HL-60/S4 (cell line): ENCODE measurements at regions not wholly inside any gene's neighbourhood (a gene's known extent, or its start where the extent isn't known, plus 50 kb on each side); places are given as distances from the start of the nearest gene placed in this dataset.

ENCODE experiments used
- in situ Hi-C: fragments of 300-500 bp; cut with MboI; formaldehyde crosslinking; loops from 2 replicates; pipeline ENCODE4 v1.14.3; 2022; ENCODE audit warnings: low sequenced_read_pairs

DNA sequence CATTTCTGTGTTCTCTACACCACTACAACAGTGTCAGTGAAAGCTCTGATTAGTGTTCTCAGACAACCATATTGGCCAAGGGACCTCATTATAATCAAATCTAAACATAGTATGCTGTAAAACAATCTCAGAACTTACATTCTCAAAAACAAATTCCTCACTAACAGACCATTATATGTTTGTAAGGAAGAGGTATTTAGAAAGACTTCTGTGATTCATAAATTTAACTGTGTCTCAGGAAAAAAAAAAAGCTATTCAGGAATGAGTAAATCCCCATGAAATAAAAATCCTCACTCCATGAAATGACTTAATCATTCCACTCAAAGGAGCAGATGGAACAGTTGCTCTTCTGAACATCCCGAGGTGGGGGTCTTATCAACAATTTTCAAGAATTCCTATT lies 413.0 kb downstream of the CDH2 start:
- in situ Hi-C loops: loop anchor here (25.0 kb wide), 1 partner anchor 102 kb away; no protein-coding TSS in a partner anchor

DNA sequence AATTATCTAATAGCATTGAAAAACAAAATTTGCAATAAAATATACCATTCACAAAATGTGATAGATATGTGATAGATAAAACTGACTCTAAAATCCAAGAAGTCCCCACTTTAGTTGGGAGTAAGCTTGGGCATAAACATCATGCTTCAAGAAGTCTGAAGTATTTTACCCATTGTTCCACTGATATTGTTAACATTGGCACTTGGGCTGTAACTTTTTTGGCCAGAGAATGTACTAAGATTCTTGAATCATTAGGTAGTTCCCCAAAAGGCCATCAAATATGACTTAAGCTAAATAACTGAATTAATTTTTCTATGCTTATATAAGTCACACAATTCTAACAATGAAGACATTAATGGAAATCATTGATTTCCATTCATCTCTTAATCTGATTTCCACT lies 413.6 kb downstream of the CDH2 start:
- in situ Hi-C loops: loop anchor here (25.0 kb wide), 1 partner anchor 101 kb away; no protein-coding TSS in a partner anchor

DNA sequence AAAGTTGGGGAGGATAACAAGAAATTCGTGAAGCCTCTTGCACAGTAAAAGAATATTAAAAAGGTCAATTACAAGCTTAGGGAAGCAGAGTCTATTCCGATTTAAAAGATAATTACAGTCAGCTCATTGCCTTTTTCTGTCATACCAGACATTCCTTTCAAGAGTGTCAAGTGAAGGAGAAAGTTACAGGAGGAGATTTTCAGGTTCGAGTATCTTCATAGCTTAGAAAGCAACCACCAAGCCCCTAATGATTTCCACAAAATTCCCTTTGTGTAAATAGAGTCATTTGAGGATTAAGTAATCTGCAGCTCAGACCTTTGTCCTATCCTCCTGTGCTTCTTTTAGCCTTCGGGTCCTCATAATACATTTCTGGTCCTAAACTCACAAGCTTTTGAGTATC lies 414.9 kb downstream of the CDH2 start:
- in situ Hi-C loops: loop anchor here (25.0 kb wide), 1 partner anchor 100 kb away; no protein-coding TSS in a partner anchor

DNA sequence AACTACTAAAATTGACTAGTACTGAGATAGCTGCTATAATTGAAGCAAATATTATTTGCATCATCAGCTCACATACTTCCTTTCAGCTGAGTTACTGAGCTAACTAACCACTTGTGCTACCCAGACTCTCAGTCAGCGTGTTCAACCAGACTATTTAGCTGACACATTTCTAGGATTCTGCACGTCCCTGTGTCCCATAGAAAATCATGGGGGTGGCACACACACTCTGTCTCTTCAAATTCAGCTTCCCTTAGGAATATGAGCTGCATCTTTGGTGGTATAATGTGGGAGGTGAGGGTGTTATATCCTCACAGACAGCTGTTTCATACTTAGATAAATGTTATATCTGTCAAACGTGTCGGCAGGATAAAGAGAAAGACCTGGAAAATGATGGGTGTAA lies 424.0 kb downstream of the CDH2 start:
- in situ Hi-C loops: loop anchor here (25.0 kb wide), 1 partner anchor 91 kb away; no protein-coding TSS in a partner anchor

DNA sequence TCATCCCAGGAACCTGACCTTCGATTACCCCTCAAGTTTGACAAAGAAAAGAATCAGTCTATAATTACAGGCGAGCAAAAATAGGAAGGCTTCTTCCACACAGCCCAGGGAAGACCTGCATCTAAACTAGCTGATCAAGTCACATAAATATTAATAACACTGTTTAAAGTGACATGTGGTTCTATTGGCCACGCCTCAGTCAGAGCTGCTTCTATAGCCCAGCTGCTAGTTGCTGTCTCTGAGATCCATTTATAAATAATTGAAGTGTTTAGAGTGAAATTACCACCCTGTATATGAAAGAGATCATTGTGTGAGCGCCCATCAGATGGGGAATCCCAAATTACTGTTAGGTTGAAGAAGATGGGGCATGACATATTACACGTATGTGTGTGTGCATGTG lies 426.0 kb downstream of the CDH2 start:
- in situ Hi-C loops: loop anchor here (25.0 kb wide), 1 partner anchor 89 kb away; no protein-coding TSS in a partner anchor

DNA sequence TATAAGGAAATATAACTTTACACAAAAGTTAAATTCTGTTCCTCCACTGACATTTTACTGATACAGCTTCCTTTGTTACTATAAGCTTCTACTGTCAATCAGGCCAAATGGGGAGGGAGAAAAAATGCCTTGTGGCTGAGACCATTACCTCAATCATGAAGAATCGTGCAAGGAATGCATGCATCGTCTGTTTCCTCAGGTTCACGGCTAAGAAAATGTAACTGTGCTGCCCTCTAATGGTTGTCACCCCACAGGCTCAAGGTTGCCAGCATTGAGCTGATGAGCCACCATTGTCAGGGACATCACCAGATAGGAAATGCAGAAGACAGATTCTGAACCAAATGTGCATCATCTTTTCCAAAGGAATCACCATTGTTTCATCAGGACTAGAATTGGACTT lies 426.9 kb downstream of the CDH2 start:
- in situ Hi-C loops: loop anchor here (25.0 kb wide), 1 partner anchor 88 kb away; no protein-coding TSS in a partner anchor

DNA sequence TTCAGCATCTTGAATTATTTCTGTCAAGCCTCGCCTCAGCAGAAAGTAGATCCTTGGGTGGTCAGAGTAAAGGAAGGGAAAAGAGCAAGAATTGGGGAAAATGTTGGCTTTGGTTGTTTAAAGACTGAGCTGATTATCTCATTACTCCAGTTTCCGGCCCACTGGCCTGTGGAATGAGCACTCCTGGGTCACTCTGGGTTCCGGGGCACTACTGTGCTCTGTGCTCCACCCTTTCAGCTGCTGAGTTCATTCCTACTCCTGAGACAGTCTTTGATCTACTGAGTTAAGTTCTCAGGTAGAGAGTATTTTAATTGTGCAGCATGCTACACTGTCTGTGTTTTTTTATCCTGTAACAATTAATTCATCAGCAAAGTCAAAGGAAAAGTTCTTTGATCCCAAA lies 427.7 kb downstream of the CDH2 start:
- in situ Hi-C loops: no loop called here

DNA sequence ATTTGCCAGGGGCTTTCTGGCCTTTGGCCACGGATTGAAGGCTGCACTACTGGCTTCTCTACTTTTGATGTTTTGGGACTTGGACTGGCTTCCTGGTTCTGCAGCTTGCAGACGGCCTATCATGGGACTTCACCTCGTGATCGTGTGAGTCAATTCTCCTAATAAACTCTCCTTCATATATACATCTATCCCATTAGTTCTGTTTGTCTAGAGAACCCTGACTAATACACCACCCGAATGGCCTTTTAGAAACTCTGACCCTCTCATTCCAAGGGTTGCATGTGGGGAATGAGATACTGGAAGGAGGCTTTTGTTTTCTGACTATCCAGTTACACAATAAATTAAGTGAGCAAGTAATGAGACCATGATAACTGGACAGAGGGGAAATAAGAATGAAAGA lies 430.7 kb downstream of the CDH2 start:
- in situ Hi-C loops: no loop called here

DNA sequence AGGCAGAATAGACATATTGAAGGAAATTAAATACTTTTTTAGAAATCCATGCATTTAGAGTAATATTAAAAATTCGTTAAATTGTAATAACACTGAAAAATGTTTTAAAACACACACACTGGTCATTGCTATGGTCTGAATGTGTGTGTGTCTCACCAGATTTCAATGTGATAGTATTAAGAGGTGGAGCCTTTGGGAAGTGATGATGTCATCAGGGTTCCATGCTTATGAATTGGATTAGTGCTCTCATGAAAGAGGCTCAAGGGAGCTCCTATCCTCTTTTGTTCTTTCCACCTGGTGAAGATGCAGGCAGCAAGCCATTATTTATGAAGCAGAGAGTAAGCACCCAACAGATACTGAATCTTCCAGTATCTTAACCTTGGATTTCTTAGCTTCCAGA lies 441.8 kb downstream of the CDH2 start:
- in situ Hi-C loops: no loop called here

DNA sequence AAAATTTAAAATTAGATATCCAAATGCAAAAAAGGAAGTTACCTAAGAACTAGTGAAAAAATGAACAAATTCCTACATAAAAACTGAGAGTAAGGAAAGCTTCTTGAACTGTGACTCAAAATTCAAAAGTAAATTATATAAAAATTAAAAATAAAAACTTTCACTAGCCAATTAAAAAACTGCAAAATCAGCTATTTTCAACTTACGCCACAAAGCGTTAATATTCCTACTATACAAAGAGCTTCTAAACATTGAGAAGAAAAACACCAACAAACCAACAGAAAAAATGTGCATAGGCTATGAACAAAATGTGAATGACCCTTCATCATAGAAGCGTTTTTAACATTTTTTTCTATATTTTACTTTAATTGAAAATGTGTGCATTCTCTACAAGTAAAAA lies 445.7 kb downstream of the CDH2 start:
- in situ Hi-C loops: no loop called here

DNA sequence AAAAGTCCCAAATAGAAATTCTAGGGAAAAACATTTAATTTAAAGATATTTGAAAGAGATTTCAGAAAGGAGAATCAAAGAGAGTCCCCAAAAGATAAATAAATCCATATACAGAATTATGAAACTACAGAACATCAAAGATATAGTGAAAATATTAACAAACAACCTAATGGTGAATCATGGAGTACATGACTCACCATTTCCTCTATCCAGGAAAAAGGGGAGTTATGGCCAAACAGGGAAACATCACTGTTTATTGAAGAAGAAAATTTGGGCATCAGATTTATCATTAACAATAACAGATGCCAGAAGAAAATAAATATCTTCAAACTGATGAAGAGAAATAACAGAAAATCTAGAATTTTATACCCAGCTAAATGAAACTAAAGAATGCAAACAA lies 448.3 kb downstream of the CDH2 start:
- in situ Hi-C loops: no loop called here

DNA sequence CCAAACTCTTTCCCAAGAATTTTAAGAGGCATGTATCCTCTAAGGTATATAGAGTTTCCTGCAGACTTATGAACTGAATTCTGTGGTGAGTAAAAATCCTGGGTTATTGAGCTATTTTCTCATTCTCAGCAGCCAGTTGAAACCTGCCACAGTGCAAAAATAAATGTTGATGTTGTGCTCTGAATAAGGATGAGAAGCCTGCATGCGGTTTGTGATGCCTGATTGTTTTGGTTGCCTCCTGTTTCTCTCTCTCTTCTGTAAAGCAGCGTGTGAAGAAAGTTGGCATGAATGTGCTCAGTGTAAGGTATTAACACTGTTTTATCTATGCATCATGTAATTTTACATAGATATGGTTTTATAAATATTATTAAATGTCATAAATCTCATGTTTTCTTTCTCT lies 452.6 kb downstream of the CDH2 start:
- in situ Hi-C loops: no loop called here

DNA sequence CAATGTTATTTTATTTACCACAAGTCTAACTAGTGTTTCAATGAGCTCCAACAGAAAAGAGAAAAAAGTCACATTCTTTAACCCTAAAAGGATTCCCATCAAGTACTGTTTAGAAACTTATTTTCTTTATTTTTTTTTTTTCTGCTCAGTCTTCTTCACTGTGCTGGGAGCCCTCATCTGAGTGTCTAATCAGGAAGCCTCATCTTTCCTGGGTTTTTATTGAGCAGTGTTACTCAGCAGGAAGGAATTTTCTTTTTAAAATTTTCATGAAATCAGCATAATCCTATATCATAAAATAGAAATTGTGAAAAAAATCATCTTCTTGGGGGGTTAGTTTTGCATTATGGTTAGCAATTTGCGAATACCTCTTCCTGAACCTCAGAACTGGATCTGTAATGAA lies 453.8 kb downstream of the CDH2 start:
- in situ Hi-C loops: no loop called here

DNA sequence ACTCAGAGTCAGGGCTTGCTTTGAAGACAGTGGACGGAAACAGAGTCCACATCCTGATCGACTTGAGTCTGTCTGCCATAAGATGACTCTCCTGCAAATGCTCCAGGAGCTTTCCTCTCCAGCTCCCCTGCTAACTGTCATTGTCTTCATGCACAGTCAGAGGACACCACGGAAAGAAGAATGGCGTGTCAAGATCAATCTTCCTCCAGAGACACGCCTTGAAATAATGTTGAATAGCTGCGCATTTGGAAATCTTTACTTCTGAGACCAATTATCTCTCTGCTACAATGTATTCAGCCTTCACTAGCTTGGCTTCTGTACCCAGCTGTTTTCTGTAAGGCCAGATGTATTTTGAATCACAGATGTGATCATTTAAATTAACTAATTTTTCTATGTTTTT lies 457.2 kb downstream of the CDH2 start:
- in situ Hi-C loops: no loop called here

DNA sequence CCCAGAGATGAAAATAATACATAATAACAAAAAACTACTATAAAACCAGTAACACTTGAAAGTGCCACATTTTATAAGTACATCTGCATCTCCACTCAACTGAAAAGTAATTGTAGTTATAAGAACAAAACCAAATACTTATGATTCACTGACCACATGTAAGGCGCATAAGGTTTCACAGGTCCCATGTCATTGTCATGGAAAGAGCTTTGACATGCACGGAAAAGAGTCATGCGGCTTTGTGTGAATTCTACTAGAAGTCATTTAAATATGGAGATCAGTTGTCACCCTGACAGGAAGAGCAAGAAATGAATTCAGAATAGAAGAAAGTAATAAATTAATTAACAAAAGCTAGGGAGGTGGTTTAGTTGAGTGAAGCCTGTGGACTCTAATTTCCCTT lies 459.1 kb downstream of the CDH2 start:
- in situ Hi-C loops: no loop called here

DNA sequence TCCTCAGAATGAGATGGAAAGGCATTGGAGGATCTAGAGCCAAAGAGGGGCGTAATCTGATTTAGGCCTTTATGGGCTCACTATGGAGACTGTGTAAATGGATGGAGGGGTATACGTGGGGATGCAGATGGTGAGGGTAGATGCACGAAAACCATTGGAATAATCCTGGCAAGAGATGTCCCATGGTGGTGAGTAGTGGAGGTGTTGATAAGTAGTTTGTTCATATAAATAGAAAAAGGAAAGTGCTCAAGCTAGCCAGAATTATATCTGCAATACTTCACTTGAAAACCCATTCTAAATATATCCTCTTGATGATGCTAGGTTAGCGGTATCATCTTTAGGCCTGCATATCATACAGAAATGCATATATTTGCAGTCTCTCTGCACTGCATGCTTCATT lies 459.7 kb downstream of the CDH2 start:
- in situ Hi-C loops: no loop called here

DNA sequence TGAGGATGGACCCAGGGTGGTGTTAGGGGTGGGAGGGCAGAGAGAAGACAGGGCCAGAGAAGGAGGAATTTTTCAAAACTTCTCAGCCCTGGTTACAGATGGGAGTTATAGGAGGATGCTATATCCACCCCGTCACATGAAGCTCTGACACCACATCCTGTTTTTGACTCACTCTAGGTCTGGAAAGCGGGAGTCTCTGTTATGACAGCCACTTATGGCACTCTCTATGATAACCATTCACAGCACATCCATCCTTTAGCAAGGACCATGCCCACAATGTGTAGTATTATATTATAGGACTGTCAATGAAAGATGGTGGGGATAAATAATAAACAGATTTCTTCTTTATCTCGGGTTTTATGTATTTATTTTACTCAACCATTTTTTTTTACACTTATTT lies 461.2 kb downstream of the CDH2 start:
- in situ Hi-C loops: no loop called here

DNA sequence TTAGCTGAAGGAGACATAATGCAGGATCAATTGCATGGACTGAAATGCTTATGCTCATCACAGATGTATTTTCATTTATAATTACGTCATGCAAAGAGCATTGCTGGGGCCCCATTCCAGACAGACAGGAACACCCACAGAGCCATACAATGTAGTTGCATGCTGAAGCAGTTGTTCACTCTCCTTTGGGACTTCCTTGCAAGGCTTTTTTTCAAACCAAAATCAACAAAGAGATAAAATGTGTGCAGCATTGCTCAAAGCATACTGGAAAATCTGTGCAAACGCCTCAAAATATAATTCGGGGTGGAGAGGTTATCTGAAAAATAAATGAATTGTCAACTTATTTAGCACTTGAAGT lies 463.2 kb downstream of the CDH2 start:
- in situ Hi-C loops: no loop called here

DNA sequence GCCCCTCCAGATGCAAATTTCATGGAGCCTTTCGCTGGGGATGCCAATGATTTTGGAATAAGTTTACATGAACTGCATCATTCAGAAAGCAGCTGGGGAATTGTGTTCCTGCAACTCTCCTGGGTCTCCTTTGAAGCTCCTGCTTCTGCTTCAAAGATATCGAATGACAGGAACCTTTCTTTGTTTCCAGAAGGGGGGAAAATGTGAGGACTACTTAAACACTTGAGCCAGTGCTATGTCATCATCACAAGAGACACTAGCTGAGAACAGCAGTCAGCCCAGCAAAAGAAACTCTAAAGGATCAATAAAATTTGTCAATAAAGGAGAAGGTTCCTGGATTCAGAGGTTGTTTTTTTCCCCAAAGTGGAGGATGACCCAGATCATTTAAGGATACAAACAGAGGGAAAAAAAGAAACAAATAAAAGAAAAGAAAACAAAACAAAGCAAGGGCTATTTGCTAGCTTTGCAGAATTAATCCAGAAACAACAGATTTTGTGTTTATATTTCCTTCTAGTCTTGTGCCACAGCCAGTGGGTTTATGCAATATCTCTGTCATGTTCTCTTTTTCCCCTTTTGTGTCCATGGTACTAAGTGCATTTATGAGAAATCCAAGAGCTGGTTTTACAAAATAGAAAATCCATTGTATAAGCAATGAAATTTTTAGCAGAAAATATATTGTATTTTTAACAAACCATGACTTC lies 463.7 kb downstream of the CDH2 start:
- in situ Hi-C loops: no loop called here

DNA sequence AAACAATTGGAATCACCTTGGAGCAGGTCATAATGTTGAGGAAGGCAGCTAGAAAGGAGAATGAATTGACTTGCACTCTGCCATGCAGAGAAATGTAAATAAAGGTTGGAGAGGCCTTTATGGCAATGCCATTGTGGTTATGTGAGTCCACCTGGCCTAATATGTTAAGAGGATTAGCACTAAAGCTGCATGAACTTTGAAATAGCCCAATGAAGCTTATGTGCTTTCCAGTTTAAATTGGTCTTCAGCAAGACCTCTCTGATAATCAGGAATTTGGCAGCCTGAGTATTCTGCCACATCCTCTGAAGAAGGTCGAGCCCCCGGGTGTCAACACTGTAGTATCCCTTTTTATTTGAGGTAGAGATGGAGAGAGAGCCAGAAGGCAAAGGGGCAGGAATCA lies 464.9 kb downstream of the CDH2 start:
- in situ Hi-C loops: no loop called here

DNA sequence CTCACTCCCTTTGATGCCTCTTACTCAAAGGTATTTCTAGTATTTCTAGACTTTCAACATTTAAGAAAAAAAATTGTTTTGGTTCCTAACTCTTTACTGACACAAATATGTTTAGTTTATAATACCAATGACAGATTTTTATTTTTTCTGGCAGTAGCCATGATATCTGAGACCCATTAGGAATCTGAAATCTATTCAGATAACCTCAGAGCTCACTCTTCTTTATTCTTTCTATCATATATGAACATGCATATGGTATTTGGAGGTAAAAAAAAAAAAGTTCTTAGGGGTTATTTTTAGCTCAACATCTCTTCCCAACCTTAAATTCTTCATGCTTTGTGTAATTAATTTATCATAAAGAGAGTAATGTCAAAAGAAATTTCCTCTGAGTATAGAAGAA lies 465.5 kb downstream of the CDH2 start:
- in situ Hi-C loops: no loop called here

DNA sequence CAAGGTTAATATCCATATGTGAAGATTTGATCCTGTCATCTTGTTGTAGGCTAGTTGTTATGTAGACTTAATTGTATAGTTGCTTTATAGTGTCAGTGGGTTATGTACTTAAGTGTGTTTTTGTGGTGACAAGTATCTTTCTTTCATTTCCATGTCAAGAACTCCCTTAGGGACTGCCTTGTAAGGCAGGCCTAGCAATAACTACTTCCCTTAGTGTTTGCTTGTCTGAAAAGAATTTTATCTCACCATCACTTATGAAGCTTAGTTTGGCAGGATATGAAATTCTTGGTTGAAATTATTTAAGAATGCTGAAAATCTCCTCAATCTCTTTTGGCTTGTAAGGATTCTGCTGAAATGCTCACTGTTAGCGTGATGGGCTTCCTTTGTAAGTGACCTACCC lies 467.6 kb downstream of the CDH2 start:
- in situ Hi-C loops: no loop called here

DNA sequence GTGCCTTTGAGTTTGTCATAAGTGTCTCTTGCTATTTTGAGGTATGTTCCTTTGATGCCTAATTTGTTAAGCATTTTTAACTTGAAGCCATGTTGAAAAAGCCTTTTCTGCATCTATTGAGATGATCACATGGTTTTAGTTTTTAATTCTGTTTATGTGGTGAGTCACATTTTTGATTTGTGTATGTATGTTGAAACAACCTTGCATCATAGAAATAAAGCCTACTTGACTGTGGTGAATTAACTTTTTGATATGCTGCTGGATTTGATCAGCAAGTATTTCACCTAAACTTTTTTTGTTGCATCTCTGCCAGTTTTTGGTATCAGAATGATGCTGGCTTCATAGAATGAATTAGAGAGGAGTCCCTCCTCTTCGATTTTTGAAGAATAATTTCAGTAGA lies 469.7 kb downstream of the CDH2 start:
- in situ Hi-C loops: no loop called here
